HEK293 (cell line): ENCODE measurements at regions not wholly inside any gene's neighbourhood (a gene's known extent, or its start where the extent isn't known, plus 50 kb on each side); places are given as distances from the start of the nearest gene placed in this dataset.

Experiments used
- SALL2 ChIP-seq: fragments of 450-650 bp; formaldehyde crosslinking; IDR thresholded peaks from 2 replicates; pipeline ENCODE4 v1.5.0; 2017; ENCODE audit warnings: missing biosample characterization, mild to moderate bottlenecking, missing genetic modification characterization, borderline replicate concordance
- ZBTB8A ChIP-seq: fragments of 450-650 bp; formaldehyde crosslinking; IDR thresholded peaks from 2 replicates; pipeline ENCODE4 v1.5.1; 2016; ENCODE audit warnings: missing biosample characterization, missing genetic modification characterization
- ZNF19 ChIP-seq: fragments of 450-650 bp; formaldehyde crosslinking; IDR thresholded peaks from 2 replicates; pipeline ENCODE4; 2016; ENCODE audit warnings: missing biosample characterization, missing genetic modification characterization, low read depth
- ZNF513 ChIP-seq: fragments of 450-650 bp; IDR thresholded peaks from 2 replicates; pipeline ENCODE4 v1.5.1; 2018; ENCODE audit warnings: missing biosample characterization, missing genetic modification characterization
- ZNF76 ChIP-seq: fragments of 450-650 bp; formaldehyde crosslinking; IDR thresholded peaks from 2 replicates; pipeline ENCODE4; 2016; ENCODE audit warnings: low read depth, missing biosample characterization, missing genetic modification characterization, borderline replicate concordance
- ZNF792 ChIP-seq: fragments of 450-650 bp; formaldehyde crosslinking; IDR thresholded peaks from 2 replicates; pipeline ENCODE4 v1.5.1; 2016; ENCODE audit warnings: missing biosample characterization, missing genetic modification characterization
- TF ChIP-seq, protein P1 (sequence below): fragments of 450-650 bp; formaldehyde crosslinking; IDR thresholded peaks from 2 replicates; pipeline ENCODE4 v1.5.1; 2017; ENCODE audit warnings: missing biosample characterization, missing genetic modification characterization
- TF ChIP-seq, protein P2 (sequence below): fragments of 450-650 bp; formaldehyde crosslinking; IDR thresholded peaks from 2 replicates; pipeline ENCODE4 v1.5.1; 2016; ENCODE audit warnings: missing biosample characterization, missing genetic modification characterization, borderline replicate concordance

DNA sequence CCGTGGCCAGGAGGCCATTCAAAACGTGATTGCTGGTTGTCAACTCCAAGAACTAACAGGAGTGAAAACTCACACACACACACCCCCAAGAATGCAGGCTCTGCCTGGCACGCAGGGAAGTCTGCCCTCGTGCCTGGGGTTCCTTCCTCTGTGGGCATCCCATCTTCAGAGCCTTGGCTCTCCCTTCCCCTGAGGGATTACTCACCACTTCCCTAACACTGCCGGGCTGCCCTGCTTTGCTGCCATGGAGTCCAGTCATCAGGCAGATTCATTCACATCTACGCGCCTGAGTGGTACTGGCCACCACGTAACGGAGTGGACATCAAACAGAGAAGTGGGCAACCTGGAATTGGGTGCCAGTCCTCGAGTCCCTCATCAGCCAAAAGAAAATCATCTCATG, 120.7 kb upstream of the TMEM45B start:
- TF ChIP-seq, protein P1, sequence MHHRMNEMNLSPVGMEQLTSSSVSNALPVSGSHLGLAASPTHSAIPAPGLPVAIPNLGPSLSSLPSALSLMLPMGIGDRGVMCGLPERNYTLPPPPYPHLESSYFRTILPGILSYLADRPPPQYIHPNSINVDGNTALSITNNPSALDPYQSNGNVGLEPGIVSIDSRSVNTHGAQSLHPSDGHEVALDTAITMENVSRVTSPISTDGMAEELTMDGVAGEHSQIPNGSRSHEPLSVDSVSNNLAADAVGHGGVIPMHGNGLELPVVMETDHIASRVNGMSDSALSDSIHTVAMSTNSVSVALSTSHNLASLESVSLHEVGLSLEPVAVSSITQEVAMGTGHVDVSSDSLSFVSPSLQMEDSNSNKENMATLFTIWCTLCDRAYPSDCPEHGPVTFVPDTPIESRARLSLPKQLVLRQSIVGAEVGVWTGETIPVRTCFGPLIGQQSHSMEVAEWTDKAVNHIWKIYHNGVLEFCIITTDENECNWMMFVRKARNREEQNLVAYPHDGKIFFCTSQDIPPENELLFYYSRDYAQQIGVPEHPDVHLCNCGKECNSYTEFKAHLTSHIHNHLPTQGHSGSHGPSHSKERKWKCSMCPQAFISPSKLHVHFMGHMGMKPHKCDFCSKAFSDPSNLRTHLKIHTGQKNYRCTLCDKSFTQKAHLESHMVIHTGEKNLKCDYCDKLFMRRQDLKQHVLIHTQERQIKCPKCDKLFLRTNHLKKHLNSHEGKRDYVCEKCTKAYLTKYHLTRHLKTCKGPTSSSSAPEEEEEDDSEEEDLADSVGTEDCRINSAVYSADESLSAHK (tag by site-specific recombination), result no peak
- TF ChIP-seq SALL2 (tag by site-specific recombination) (no peak), ZBTB8A (tag by site-specific recombination) (no peak), ZNF792 (tag by site-specific recombination) (no peak), ZNF513 (tag by site-specific recombination) (no peak), ZNF76 (no peak), ZNF19 (tag by site-specific recombination) (no peak)
- TF ChIP-seq, protein P2, sequence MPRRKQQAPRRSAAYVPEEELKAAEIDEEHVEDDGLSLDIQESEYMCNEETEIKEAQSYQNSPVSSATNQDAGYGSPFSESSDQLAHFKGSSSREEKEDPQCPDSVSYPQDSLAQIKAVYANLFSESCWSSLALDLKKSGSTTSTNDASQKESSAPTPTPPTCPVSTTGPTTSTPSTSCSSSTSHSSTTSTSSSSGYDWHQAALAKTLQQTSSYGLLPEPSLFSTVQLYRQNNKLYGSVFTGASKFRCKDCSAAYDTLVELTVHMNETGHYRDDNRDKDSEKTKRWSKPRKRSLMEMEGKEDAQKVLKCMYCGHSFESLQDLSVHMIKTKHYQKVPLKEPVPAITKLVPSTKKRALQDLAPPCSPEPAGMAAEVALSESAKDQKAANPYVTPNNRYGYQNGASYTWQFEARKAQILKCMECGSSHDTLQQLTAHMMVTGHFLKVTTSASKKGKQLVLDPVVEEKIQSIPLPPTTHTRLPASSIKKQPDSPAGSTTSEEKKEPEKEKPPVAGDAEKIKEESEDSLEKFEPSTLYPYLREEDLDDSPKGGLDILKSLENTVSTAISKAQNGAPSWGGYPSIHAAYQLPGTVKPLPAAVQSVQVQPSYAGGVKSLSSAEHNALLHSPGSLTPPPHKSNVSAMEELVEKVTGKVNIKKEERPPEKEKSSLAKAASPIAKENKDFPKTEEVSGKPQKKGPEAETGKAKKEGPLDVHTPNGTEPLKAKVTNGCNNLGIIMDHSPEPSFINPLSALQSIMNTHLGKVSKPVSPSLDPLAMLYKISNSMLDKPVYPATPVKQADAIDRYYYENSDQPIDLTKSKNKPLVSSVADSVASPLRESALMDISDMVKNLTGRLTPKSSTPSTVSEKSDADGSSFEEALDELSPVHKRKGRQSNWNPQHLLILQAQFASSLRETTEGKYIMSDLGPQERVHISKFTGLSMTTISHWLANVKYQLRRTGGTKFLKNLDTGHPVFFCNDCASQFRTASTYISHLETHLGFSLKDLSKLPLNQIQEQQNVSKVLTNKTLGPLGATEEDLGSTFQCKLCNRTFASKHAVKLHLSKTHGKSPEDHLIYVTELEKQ (tag by site-specific recombination), result no peak
